Psoas muscle (tissue), 7 donors: ENCODE measurements at regions not wholly inside any gene's neighbourhood (a gene's known extent, or its start where the extent isn't known, plus 50 kb on each side); places are given as distances from the start of the nearest gene placed in this dataset.

Experiments used
- ATAC-seq, 4 donors: fragments of 200-7000 bp; cut with Tn5 transposase; one replicate each; pipeline ENCODE4 v1.9.1; 2020; ENCODE audit warnings: moderate library complexity in 3 of 4, mild to moderate bottlenecking in 2 of 4
- DNase-seq, 2 donors: peaks; one replicate each; pipeline ENCODE4 v3.0.0-alpha.2; 2020
- H3K27ac ChIP-seq: fragments of 200-600 bp; one replicate; pipeline ENCODE4 v1.8.0; 2022
- H3K27me3 ChIP-seq, 3 donors: fragments of 200-600 bp in 1 of 3; one replicate each; pipeline versions ENCODE4 v1.6.1 to v1.8.0; 2013 to 2022; ENCODE audit warnings: low read length in 2 of 3, mild to moderate bottlenecking in 2 of 3, moderate library complexity in 1 of 3; ENCODE audit not compliant: insufficient read depth in 3 of 3
- H3K36me3 ChIP-seq, 2 donors: fragments of 200-600 bp in 1 of 2; one replicate each; pipeline versions ENCODE4 v1.6.1 to v1.8.0; 2013 to 2022; ENCODE audit warnings: low read depth in 1 of 2, mild to moderate bottlenecking in 1 of 2, moderate library complexity in 1 of 2; ENCODE audit not compliant: insufficient read depth in 1 of 2
- H3K4me1 ChIP-seq: fragments of 200-600 bp; one replicate; pipeline ENCODE4 v1.8.0; 2022
- H3K4me3 ChIP-seq: fragments of 200-600 bp; one replicate; pipeline ENCODE4 v1.8.0; 2022; ENCODE audit warnings: mild to moderate bottlenecking
- H3K9me3 ChIP-seq: fragments of 200-600 bp; one replicate; pipeline ENCODE4 v1.8.0; 2022
- WGBS, 3 donors: extraction: QIAGEN DNeasy Blood & Tissue Kit; methylation state at CpG; one replicate each; pipeline versions ENCODE4 v1.1.6 to v1.1.7; 2013; 5-methylcytosine and 5-hydroxymethylcytosine counted together
- intact Hi-C, 2 donors: fragments of 100-400 bp; cut with DNase I; formaldehyde crosslinking; loops; one replicate each; pipeline versions ENCODE4 v1.11.0 to v1.14.2; 2022
- TF ChIP-seq, protein P1 (sequence below): fragments of 200-600 bp; IDR thresholded peaks from one replicate; pipeline ENCODE4 v1.8.0; 2022; ENCODE audit warnings: antibody characterized with exemption
- donor health status: healthy with polysubstance abuse.
- donor health status: DM: no; HTN: no; CAD: no; lungs with moderate emphysema.
- donor health status: Bipolar disorder and iron deficiency.
- donor health status: healthy.
- donor health status: DM: yes; HTN: yes; CAD: no.
- donor health status: DM: no; HTN: no; CAD: no.
- donor health status: DM: yes; HTN: yes; CAD: no.

DNA sequence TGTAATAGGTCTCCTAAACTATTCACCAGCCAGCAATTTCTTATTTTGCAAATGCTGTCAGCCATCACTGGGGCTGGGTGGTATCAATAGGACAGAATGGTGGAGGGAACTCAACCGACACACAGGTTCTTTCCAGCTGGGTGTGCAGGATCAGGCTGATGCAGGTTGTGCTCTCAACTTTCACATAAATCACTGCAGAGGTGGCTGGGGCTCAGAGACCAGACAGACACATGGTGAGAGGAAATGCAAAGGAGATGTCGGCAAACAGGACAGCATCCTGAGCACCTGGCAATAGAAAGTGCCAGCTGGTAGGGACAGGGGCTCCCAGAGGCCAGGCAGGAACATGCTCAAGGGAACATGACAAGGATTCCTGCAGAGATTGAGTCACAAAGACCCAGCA is 254.9 kb downstream of the SOD2 start:
- TF ChIP-seq, protein P1, sequence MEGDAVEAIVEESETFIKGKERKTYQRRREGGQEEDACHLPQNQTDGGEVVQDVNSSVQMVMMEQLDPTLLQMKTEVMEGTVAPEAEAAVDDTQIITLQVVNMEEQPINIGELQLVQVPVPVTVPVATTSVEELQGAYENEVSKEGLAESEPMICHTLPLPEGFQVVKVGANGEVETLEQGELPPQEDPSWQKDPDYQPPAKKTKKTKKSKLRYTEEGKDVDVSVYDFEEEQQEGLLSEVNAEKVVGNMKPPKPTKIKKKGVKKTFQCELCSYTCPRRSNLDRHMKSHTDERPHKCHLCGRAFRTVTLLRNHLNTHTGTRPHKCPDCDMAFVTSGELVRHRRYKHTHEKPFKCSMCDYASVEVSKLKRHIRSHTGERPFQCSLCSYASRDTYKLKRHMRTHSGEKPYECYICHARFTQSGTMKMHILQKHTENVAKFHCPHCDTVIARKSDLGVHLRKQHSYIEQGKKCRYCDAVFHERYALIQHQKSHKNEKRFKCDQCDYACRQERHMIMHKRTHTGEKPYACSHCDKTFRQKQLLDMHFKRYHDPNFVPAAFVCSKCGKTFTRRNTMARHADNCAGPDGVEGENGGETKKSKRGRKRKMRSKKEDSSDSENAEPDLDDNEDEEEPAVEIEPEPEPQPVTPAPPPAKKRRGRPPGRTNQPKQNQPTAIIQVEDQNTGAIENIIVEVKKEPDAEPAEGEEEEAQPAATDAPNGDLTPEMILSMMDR: no peak
- intact Hi-C loops: no loop called here
- no peak overlapping the region for H3K27ac ChIP-seq
- no peaks in the 10 kb centered on the region for H3K36me3 ChIP-seq
- ATAC-seq (no peak), DNase-seq (no peak)
- H3K4me3 ChIP-seq: no peak overlapping the region
- no peaks in the 10 kb centered on the region for H3K4me1 ChIP-seq
- H3K27me3 ChIP-seq: peaks cover 0 to 6% (median 1%) of the 10 kb centered on the region in 3 donors
- H3K9me3 ChIP-seq: peaks cover 9% of the 10 kb centered on the region
- 65 to 75% (median 67%) methylated on average over 2 of the region's 2 CpGs for WGBS, 3 donors

DNA sequence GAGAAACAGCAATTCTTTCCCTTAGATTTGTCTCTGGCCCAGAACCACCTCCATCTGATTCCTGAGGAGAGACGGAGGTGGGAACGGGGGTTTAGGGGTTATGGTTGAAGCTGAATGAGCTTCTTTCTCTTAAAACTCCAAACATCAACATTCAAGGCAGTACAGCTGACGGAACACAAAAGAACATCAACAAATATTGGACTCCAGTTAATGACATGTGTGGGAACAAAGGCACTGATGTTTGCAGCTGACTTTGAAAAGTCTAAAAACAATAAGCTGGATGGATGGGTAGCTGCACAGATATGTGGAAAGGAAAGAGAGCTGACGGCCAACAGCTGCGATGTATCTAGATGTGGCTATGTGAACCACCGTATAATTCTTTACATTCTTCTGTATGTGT is 256.5 kb downstream of the SOD2 start:
- ATAC-seq (no peak), DNase-seq (no peak)
- Histone ChIP-seq H3K27me3 (peaks cover 0 to 5% (median 0%) of the 10 kb centered on the region in 3 donors), H3K9me3 (peaks cover 9% of the 10 kb centered on the region), H3K36me3 (no peaks in the 10 kb centered on the region), H3K27ac (no peak overlapping the region), H3K4me1 (no peaks in the 10 kb centered on the region), H3K4me3 (no peak overlapping the region)
- 47 to 60% (median 59%) methylated on average over 6 of the region's 6 CpGs for WGBS, 3 donors
- intact Hi-C loops: no loop called here
- TF ChIP-seq, protein P1: no peak

GRCh38 chr6:159435701-159436100 is 257.3 kb downstream of the SOD2 start:
- DNase-seq: no peak
- Histone ChIP-seq H3K36me3 (no peaks in the 10 kb centered on the region), H3K9me3 (peaks cover 9% of the 10 kb centered on the region), H3K27me3 (peaks cover 0 to 5% (median 0%) of the 10 kb centered on the region in 3 donors), H3K4me3 (no peak overlapping the region), H3K27ac (no peak overlapping the region), H3K4me1 (no peaks in the 10 kb centered on the region)
- no peak for ATAC-seq
- intact Hi-C loops: no loop called here
- WGBS, 3 donors: 93 to 94% (median 93%) methylated on average over 9 of the region's 9 CpGs
- TF ChIP-seq, protein P1: no peak

DNA sequence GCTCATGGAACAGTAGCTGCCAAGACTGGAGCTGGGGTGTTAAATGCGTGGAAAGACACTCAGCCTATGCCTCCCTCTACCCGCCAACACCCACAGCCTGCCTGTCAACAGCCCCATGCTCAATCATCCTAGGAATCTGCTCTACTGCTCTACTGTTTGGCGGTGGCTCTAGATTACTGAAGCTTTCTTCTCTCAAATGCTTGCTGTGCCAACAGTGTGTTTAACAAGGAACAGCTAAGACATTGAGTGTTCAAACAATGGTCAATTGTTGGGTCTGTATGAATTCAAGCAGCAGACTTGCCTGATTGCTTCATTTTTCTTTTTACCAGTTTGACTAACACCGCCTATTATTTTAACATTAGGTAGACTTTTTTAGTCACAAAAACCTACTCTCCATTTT is 258.6 kb downstream of the SOD2 start:
- Histone ChIP-seq H3K4me3 (no peak overlapping the region), H3K4me1 (no peaks in the 10 kb centered on the region), H3K27ac (no peak overlapping the region), H3K36me3 (no peaks in the 10 kb centered on the region), H3K27me3 (peaks cover 0 to 5% (median 0%) of the 10 kb centered on the region in 3 donors), H3K9me3 (peaks cover 9% of the 10 kb centered on the region)
- 22 to 50% (median 30%) methylated on average over 4 of the region's 4 CpGs for WGBS, 3 donors
- intact Hi-C loops: no loop called here
- TF ChIP-seq, protein P1: no peak
- ATAC-seq: no peak
- DNase-seq: no peak

- Histone ChIP-seq H3K4me1 (no peaks in the 10 kb centered on the region), H3K4me3 (no peak overlapping the region), H3K27me3 (peaks cover 0 to 5% (median 0%) of the 10 kb centered on the region in 3 donors), H3K27ac (no peak overlapping the region), H3K9me3 (peaks cover 9% of the 10 kb centered on the region), H3K36me3 (no peaks in the 10 kb centered on the region)
- intact Hi-C loops: no loop called here
- TF ChIP-seq, protein P1: no peak
- 96 to 99% (median 98%) methylated on average over 4 of the region's 4 CpGs for WGBS, 3 donors
- ATAC-seq (no peak), DNase-seq (no peak)
These were observed 259.5 kb downstream of the SOD2 start for GRCh38 chr6:159433550-159433949.
